ENCODE measurements at regions not wholly inside any gene's neighbourhood (a gene's known extent, or its start where the extent isn't known, plus 50 kb on each side); places are given as distances from the start of the nearest gene placed in this dataset.
"Not testable (repeated sequence)": the region's sequence is repeated elsewhere in the genome, so short reads cannot be mapped to it uniquely, and the experiment has no call there.

GRCh38 chr2:184456693-184457092 lies 141.6 kb upstream of the ZNF804A start:
- TF ChIP-seq POLR2A, CTCF (IDR thresholded peaks at IDR 0.05): not testable (repeated sequence)

All from vagina (tissue), 2 donors.